Stomach (tissue), 8 donors: ENCODE measurements at regions not wholly inside any gene's neighbourhood (a gene's known extent, or its start where the extent isn't known, plus 50 kb on each side); places are given as distances from the start of the nearest gene placed in this dataset.

Experiments used
- DNase-seq, 2 donors: peaks; one replicate each; pipeline versions ENCODE4 v3.0.0 to v3.0.0-alpha.2; 2013 to 2019
- H3K27ac ChIP-seq, 5 donors: fragments of 200-600 bp in 4 of 5; sonication (generic) in 4 of 5; one replicate each; pipeline ENCODE4 v1.5.1; 2013 to 2019; ENCODE audit warnings: mild to moderate bottlenecking in 1 of 5, moderate library complexity in 1 of 5
- H3K27me3 ChIP-seq, 3 donors: fragments of 200-600 bp; sonication (generic); one replicate each; pipeline ENCODE4 v1.5.1; 2017 to 2019; ENCODE audit warnings: mixed run types in 1 of 3
- H3K36me3 ChIP-seq, 4 donors: fragments of 200-600 bp; sonication (generic); 1 replicate in 3 of 4; 2 replicates in 1 of 4; pipeline ENCODE4 v1.5.1; 2016 to 2019
- H3K4me1 ChIP-seq, 4 donors: fragments of 200-600 bp; sonication (generic); one replicate each; pipeline ENCODE4 v1.5.1; 2016 to 2019
- H3K4me3 ChIP-seq, 4 donors: fragments of 200-600 bp; sonication (generic) in 3 of 4; one replicate each; pipeline ENCODE4 v1.5.1; 2016 to 2019; ENCODE audit warnings: mild to moderate bottlenecking in 1 of 4
- H3K9me3 ChIP-seq, 4 donors: fragments of 200-600 bp; sonication (generic); one replicate each; pipeline ENCODE4 v1.5.1; 2016 to 2019
- EP300 ChIP-seq: sonication (generic); formaldehyde crosslinking; IDR thresholded peaks from one replicate; pipeline ENCODE4 v1.6.1; 2017; ENCODE audit warnings: antibody characterized with exemption
- POLR2A ChIP-seq, 4 donors: fragments of 450-650 bp; IDR thresholded peaks; one replicate each; pipeline ENCODE4 v1.6.1; 2016; ENCODE audit warnings: antibody characterized with exemption in 4 of 4, control low read depth in 2 of 4, mild to moderate bottlenecking in 1 of 4, moderate library complexity in 1 of 4
- POLR2AphosphoS5 ChIP-seq, 3 donors: sonication (generic); formaldehyde crosslinking; IDR thresholded peaks; one replicate each; pipeline ENCODE4 v1.6.1; 2016; ENCODE audit warnings: antibody characterized with exemption in 3 of 3
- WGBS, 5 donors: extraction: QIAGEN DNeasy Blood & Tissue Kit in 3 of 5; methylation state at CpG; one replicate each; pipeline versions ENCODE4 v1.1.5 to v1.1.7; 2013 to 2018; 5-methylcytosine and 5-hydroxymethylcytosine counted together
- intact Hi-C: fragments of 100-400 bp; cut with DNase I; formaldehyde crosslinking; loops from one replicate; pipeline ENCODE4 v1.15.1; 2023; ENCODE audit warnings: low total_unique reads
- TF ChIP-seq, protein P1 (sequence below), 7 experiments: fragments of 450-650 bp in 4 of 7; fragments of 200-600 bp in 3 of 7; sonication (generic) in 3 of 7; IDR thresholded peaks; one replicate each; pipeline ENCODE4 v1.5.1; 2016 to 2019; ENCODE audit warnings: antibody characterized with exemption in 7 of 7, control low read depth in 2 of 7, mild to moderate bottlenecking in 1 of 7
- donor health status: healthy with polysubstance abuse.
- donor health status: Bipolar disorder and iron deficiency.
- donor health status: healthy.

DNA sequence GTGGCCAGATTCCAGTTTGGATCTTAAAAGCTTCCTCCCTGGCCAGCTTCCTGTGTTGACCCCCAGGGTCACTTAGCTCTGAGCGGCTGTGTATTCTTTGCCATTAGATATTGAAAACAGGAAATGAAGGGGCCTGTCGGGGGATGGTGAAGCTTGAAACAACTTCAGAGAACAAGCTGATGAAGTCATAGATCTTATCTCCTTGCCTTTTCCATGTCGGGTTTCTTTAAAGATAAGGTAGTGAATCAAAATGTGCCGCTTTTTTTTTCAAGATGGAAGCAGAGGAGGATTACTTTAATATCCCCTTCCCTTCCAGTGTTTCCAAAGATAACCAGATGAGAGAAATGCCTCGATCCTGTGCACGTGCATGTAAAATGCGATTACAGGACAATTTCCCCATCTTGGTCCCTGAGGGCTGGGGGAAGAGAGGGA lies 508.5 kb downstream of the MID1IP1 start:
- intact Hi-C loops, result no loop called here
- DNase-seq, result peak in 1 of 2 donors; percentile 69
- no peaks in the 10 kb centered on the region for H3K36me3 ChIP-seq
- no peaks in the 10 kb centered on the region for H3K4me1 ChIP-seq
- H3K27ac ChIP-seq, result peak overlapping the region in 2 of 5 donors; percentile 6 to 8
- H3K9me3 ChIP-seq, result no peaks in the 10 kb centered on the region
- H3K4me3 ChIP-seq, result no peak overlapping the region
- no peaks in the 10 kb centered on the region for H3K27me3 ChIP-seq
- TF ChIP-seq, protein P1, sequence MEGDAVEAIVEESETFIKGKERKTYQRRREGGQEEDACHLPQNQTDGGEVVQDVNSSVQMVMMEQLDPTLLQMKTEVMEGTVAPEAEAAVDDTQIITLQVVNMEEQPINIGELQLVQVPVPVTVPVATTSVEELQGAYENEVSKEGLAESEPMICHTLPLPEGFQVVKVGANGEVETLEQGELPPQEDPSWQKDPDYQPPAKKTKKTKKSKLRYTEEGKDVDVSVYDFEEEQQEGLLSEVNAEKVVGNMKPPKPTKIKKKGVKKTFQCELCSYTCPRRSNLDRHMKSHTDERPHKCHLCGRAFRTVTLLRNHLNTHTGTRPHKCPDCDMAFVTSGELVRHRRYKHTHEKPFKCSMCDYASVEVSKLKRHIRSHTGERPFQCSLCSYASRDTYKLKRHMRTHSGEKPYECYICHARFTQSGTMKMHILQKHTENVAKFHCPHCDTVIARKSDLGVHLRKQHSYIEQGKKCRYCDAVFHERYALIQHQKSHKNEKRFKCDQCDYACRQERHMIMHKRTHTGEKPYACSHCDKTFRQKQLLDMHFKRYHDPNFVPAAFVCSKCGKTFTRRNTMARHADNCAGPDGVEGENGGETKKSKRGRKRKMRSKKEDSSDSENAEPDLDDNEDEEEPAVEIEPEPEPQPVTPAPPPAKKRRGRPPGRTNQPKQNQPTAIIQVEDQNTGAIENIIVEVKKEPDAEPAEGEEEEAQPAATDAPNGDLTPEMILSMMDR (IDR thresholded peaks at IDR 0.05), result no peak
- no peak for TF ChIP-seq EP300
- TF ChIP-seq POLR2A (IDR thresholded peaks at IDR 0.05), result no peak
- TF ChIP-seq POLR2AphosphoS5 (IDR thresholded peaks at IDR 0.05), result no peak
- 22 to 48% (median 36%) methylated on average over 7 of the region's 7 CpGs for WGBS, 5 donors

DNA sequence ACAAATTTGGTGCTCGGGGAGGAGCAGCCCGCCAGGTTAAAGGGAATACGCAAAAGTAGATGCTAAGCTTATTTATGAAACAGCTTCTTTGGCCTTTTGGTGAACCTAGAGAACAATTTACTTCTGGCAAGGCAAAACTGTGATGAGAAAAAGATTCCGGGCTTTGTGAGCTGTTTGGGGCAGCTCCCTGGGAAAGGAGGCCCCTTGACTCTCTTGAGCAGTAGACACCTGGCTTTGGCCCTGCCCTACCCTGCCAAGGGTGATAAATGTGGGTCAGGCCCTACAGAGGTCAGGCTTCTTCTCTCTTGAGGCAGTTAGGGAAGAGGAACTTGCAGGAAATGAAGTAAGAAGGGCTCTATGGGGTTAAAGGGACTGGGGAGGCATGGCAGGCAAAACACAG lies 509.6 kb downstream of the MID1IP1 start:
- no peak overlapping the region for H3K4me3 ChIP-seq
- no peak overlapping the region for H3K27ac ChIP-seq
- no peaks in the 10 kb centered on the region for H3K4me1 ChIP-seq
- no peak for TF ChIP-seq POLR2AphosphoS5 (IDR thresholded peaks at IDR 0.05)
- TF ChIP-seq POLR2A (IDR thresholded peaks at IDR 0.05), result no peak
- no peak for TF ChIP-seq EP300
- TF ChIP-seq, protein P1 (IDR thresholded peaks at IDR 0.05), result no peak
- no peak for DNase-seq
- intact Hi-C loops, result no loop called here
- WGBS, 5 donors, result 80 to 95% (median 84%) methylated on average over 4 of the region's 4 CpGs
- no peaks in the 10 kb centered on the region for H3K27me3 ChIP-seq
- H3K36me3 ChIP-seq, result no peaks in the 10 kb centered on the region
- H3K9me3 ChIP-seq, result peaks cover 0 to under 1% (median 0%) of the 10 kb centered on the region in 4 donors

DNA sequence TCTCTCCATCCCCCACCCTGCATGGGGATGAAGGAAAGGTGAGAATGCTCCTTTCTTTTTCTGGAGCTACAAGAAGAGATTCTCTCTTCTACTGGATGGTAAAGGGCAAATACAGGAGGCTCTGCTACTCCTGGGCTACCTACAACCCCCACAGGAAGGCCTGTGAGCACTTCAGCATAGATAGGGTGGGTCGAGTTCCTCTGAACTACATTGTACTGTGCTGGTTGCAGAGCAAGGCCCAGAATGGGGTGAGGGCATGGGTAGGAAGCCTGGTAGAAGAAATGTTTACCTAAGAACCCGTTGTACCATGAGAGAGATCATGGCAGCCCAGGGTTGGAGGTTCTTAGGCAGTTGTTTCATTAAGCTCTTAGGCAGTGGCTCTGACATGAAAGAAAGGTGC lies 510.4 kb downstream of the MID1IP1 start:
- Histone ChIP-seq H3K36me3 (no peaks in the 10 kb centered on the region), H3K27me3 (no peaks in the 10 kb centered on the region), H3K9me3 (peaks cover 0 to 4% (median 0%) of the 10 kb centered on the region in 4 donors), H3K27ac (no peak overlapping the region), H3K4me3 (no peak overlapping the region), H3K4me1 (no peaks in the 10 kb centered on the region)
- intact Hi-C loops, result no loop called here
- TF ChIP-seq, protein P1 (IDR thresholded peaks at IDR 0.05), result no peak
- TF ChIP-seq POLR2AphosphoS5 (IDR thresholded peaks at IDR 0.05) (no peak), POLR2A (IDR thresholded peaks at IDR 0.05) (no peak), EP300 (no peak)
- no peak for DNase-seq
- 26 to 50% (median 38%) methylated on average over 2 of the region's 2 CpGs for WGBS, 5 donors

DNA sequence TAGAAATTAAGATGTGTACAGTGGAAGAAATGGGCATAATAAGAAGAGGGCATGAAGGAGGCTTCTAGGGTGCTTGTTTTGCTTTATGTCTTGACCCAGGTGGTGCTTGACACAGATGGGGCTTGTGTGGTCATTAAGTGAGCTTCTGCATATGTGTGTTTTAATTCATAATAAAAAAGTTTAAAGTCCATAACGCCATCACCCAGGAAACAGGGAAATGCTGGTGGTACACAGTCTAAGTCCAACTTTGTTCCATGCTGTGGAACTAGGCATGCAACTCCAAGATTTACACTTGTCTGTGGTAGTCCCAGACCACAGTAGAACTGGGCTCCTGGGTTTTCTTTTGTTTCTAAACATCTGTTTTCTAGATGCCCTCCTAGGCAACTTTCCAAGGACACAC lies 511.9 kb downstream of the MID1IP1 start:
- Histone ChIP-seq H3K36me3 (no peaks in the 10 kb centered on the region), H3K4me1 (no peaks in the 10 kb centered on the region), H3K4me3 (no peak overlapping the region), H3K9me3 (peaks cover 0 to 4% (median 0%) of the 10 kb centered on the region in 4 donors), H3K27ac (no peak overlapping the region), H3K27me3 (no peaks in the 10 kb centered on the region)
- 56 to 92% (median 77%) methylated on average over 1 of the region's 1 CpG for WGBS, 5 donors
- intact Hi-C loops, result no loop called here
- TF ChIP-seq POLR2A (IDR thresholded peaks at IDR 0.05), result no peak
- no peak for TF ChIP-seq POLR2AphosphoS5 (IDR thresholded peaks at IDR 0.05)
- TF ChIP-seq EP300, result no peak
- TF ChIP-seq, protein P1 (IDR thresholded peaks at IDR 0.05), result no peak
- no peak for DNase-seq
